Activated B cell treated with CpG ODN at 0.5 μM for 24 hours (primary cell): ENCODE measurements at regions not wholly inside any gene's neighbourhood (a gene's known extent, or its start where the extent isn't known, plus 50 kb on each side); places are given as distances from the start of the nearest gene placed in this dataset.

ENCODE experiments used
- ATAC-seq: fragments of 200-7000 bp; cut with Tn5 transposase; one replicate; pipeline ENCODE4 v1.10.0; 2021; ENCODE audit warnings: low read depth, mild to moderate bottlenecking, moderate library complexity
- CTCF ChIA-PET: fragments of 350-600 bp; sonication (Branson Sonifier 250); formaldehyde crosslinking; loops from one replicate; lab custom pipeline; 2021; ENCODE audit warnings: antibody characterized with exemption; lab: Charles Lee
- POLR2A ChIA-PET: fragments of 350-600 bp; sonication (Branson Sonifier 250); formaldehyde crosslinking; loops from one replicate; lab custom pipeline; 2021; ENCODE audit warnings: antibody characterized with exemption; lab: Charles Lee
- DNase-seq: peaks from one replicate; pipeline ENCODE4 v3.0.0; 2022
- H3K27ac Mint-ChIP-seq: one replicate; pipeline ENCODE4 v1.8.0; 2020; ENCODE audit warnings: mixed read lengths
- H3K27me3 Mint-ChIP-seq: one replicate; pipeline ENCODE4 v1.8.0; 2021; ENCODE audit warnings: mixed read lengths
- H3K36me3 Mint-ChIP-seq: one replicate; pipeline ENCODE4 v1.8.0; 2021; ENCODE audit warnings: low read depth, mixed read lengths
- H3K4me1 Mint-ChIP-seq: one replicate; pipeline ENCODE4 v1.8.0; 2021; ENCODE audit warnings: mixed read lengths
- H3K4me3 Mint-ChIP-seq: one replicate; pipeline ENCODE4 v1.8.0; 2020; ENCODE audit warnings: mild to moderate bottlenecking, mixed read lengths
- H3K9me3 Mint-ChIP-seq: one replicate; pipeline ENCODE4 v1.8.0; 2020; ENCODE audit warnings: mixed read lengths
- CTCF ChIP-seq: fragments of 200-600 bp; IDR thresholded peaks from one replicate; pipeline ENCODE4 v1.8.0; 2022; ENCODE audit warnings: antibody characterized with exemption, mild to moderate bottlenecking
- intact Hi-C: fragments of 100-400 bp; cut with micrococcal nuclease; formaldehyde crosslinking; loops from one replicate; pipeline ENCODE4 v1.15.1; 2024

GRCh38 chr3:43207628-43208085 lies 78.7 kb upstream of the SNRK start:
- intact Hi-C loops = no loop called here
- peaks cover 5% of the 10 kb centered on the region for H3K27me3 Mint-ChIP-seq
- no peaks in the 10 kb centered on the region for H3K36me3 Mint-ChIP-seq
- TF ChIP-seq CTCF = no peak
- H3K4me1 Mint-ChIP-seq = no peaks in the 10 kb centered on the region
- no peaks in the 10 kb centered on the region for H3K9me3 Mint-ChIP-seq
- ChIA-PET POLR2A (no interaction called here), CTCF (no interaction called here)
- no peak overlapping the region for H3K27ac Mint-ChIP-seq
- ATAC-seq (no peak), DNase-seq (no peak)
- H3K4me3 Mint-ChIP-seq = no peak overlapping the region

GRCh38 chr3:43206632-43207031 lies 79.7 kb upstream of the SNRK start:
- H3K4me3 Mint-ChIP-seq = no peak overlapping the region
- no peaks in the 10 kb centered on the region for H3K9me3 Mint-ChIP-seq
- no peak for ATAC-seq
- intact Hi-C loops = no loop called here
- H3K27me3 Mint-ChIP-seq = peaks cover 5% of the 10 kb centered on the region
- no peaks in the 10 kb centered on the region for H3K4me1 Mint-ChIP-seq
- no peak for TF ChIP-seq CTCF
- POLR2A ChIA-PET = no interaction called here
- CTCF ChIA-PET = no interaction called here
- H3K27ac Mint-ChIP-seq = no peak overlapping the region
- DNase-seq = no peak
- no peaks in the 10 kb centered on the region for H3K36me3 Mint-ChIP-seq

GRCh38 chr3:43206105-43206504 lies 80.2 kb upstream of the SNRK start:
- Mint-ChIP-seq H3K27ac (no peak overlapping the region), H3K4me1 (no peaks in the 10 kb centered on the region), H3K4me3 (no peak overlapping the region), H3K9me3 (no peaks in the 10 kb centered on the region), H3K36me3 (no peaks in the 10 kb centered on the region), H3K27me3 (peaks cover 9% of the 10 kb centered on the region)
- DNase-seq (no peak), ATAC-seq (no peak)
- ChIA-PET POLR2A (no interaction called here), CTCF (no interaction called here)
- intact Hi-C loops = no loop called here
- no peak for TF ChIP-seq CTCF

GRCh38 chr3:43203022-43203421 lies 83.3 kb upstream of the SNRK start:
- ChIA-PET CTCF (no interaction called here), POLR2A (interaction anchor here (0.8 kb wide), 1 partner anchor 73 kb away, joined by 6 read pairs; no protein-coding TSS in a partner anchor)
- no peak for DNase-seq
- TF ChIP-seq CTCF = no peak
- intact Hi-C loops = no loop called here
- ATAC-seq = no peak
- Mint-ChIP-seq H3K4me3 (no peak overlapping the region), H3K36me3 (no peaks in the 10 kb centered on the region), H3K4me1 (no peaks in the 10 kb centered on the region), H3K9me3 (peaks cover 4% of the 10 kb centered on the region), H3K27me3 (peaks cover 15% of the 10 kb centered on the region), H3K27ac (no peak overlapping the region)

GRCh38 chr3:43201581-43201980 lies 84.8 kb upstream of the SNRK start:
- intact Hi-C loops = no loop called here
- DNase-seq (no peak), ATAC-seq (no peak)
- peaks cover 4% of the 10 kb centered on the region for H3K9me3 Mint-ChIP-seq
- CTCF ChIA-PET = no interaction called here
- no peaks in the 10 kb centered on the region for H3K36me3 Mint-ChIP-seq
- H3K27ac Mint-ChIP-seq = no peak overlapping the region
- H3K4me3 Mint-ChIP-seq = no peak overlapping the region
- POLR2A ChIA-PET = no interaction called here
- no peak for TF ChIP-seq CTCF
- peaks cover 20% of the 10 kb centered on the region for H3K27me3 Mint-ChIP-seq
- H3K4me1 Mint-ChIP-seq = no peaks in the 10 kb centered on the region
